Glomerular visceral epithelial cell (primary cell): ENCODE measurements at regions not wholly inside any gene's neighbourhood (a gene's known extent, or its start where the extent isn't known, plus 50 kb on each side); places are given as distances from the start of the nearest gene placed in this dataset.

Experiments
- DNase-seq: peaks from one replicate; pipeline ENCODE4 v3.0.0-alpha.2; 2016; ENCODE audit errors: extremely low spot score

DNA sequence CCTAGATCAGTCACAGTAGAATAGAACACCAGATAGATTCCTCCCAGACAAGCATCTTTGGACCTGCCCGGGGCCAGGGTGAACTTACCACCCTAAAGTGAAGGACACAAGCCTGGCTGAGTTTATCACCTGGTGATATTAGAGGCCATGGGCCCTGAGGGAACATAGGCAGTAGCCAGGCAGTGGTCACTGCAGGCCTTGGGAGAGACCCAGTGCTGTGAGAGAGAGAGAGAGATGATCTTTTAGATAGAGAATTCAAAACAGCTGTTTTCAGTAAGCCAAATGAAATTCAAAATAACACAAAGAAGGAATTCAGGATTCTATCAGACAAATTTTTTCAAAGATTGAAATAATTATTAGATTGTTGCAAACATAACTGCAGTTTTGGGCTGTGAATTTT, 1679.9 kb downstream of the EFNB2 start:
- DNase-seq: no peak

- no peak for DNase-seq
Measured at GRCh38 chr13:104854698-104855097, 1680.8 kb downstream of the EFNB2 start.

DNA sequence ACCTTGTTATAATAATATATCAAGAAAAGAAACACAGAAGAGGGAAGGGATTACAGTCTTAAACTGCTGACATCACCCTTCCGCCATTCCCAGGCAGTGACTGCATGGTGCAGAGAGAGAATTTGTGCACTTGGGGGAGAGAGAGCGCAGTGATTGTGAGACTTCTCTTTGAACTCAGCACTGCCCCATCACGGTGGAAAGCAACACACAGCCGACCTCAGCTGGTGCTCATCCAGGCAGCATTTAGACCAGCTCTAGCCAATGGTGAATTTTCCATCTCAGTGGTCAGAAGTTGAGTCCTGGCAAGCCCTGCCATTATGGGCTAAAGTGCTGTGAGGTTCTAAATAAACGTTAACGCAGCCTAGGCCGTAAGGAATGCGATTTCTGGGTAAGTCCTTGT, 1681.5 kb downstream of the EFNB2 start:
- no peak for DNase-seq

- DNase-seq: no peak
Measured at GRCh38 chr13:104847922-104848321, 1687.5 kb downstream of the EFNB2 start.

DNA sequence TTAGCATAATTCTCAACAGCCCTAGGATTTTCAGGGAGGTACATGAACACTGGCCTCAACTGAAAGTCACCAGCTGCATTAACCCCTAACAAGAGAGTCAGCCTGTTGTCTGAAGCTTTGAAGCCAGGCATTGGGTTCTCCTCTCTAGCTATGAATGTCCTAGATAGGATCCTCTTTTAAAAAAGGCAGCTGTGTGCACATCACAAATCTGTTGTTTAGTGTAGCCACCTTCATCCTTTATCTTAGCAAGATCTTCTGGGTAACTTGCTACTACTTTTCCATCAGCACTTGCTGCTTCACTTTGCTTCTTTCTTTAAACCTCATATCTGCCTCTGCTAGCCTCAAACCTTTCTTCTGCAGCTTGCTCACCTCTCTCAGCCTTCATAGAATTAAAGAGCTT, 1692.1 kb downstream of the EFNB2 start:
- no peak for DNase-seq

DNA sequence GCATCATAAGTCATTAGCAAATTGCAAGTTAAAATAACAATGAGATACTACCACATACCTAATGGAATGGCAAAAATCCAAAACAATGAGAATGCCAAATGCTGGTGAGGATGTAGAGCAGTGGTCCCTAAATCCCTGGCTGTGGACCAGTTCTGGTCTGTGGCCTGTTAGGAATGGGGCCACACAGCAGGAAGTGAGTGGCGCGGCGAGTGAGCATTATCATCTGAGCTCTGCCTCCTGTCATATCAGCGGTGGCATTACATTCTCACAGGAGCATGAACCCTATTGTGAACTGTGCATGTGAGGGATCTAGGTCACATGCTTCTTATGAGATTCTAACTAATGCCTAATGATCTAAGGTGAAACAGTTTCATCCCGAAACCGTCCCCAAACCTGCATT, 1694.4 kb downstream of the EFNB2 start:
- no peak for DNase-seq

DNA sequence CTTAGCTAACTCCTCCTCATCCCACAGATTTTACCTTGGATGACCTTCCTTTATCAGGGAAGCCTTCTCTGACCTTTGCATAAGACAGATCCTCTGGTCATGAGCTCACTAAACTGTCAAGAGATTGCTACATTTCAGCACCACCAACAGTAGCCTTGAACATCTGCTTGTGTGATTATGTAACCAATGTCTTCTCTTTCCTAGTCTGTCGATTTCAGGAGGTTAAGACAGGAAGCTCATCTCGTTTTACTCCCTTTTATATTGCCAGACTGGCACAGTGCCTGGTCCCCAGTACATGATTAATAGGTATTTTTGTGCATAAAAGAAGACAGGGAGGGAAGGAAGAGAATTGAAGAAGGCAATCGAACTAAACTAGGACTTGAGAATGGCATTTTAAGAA, 1697.7 kb downstream of the EFNB2 start:
- no peak for DNase-seq

DNA sequence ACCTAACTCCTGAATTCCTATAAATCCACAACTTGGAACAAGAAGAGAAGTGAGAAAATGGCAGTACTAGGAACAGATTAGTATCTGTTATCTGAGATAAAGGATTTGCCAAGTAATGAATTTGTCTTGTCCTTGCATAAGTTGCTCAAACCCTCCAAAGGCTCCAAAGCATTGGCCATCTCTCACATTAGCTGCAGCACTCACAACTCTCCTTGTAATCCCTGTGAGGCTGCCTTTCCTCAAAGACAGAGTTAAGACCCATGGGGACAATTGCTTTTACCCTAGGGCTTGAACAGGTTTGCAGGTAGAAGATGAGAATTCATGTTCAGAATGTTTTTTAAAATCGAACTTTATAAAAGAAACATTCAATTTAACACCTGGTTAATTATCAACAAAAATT, 1702.2 kb downstream of the EFNB2 start:
- no peak for DNase-seq

DNA sequence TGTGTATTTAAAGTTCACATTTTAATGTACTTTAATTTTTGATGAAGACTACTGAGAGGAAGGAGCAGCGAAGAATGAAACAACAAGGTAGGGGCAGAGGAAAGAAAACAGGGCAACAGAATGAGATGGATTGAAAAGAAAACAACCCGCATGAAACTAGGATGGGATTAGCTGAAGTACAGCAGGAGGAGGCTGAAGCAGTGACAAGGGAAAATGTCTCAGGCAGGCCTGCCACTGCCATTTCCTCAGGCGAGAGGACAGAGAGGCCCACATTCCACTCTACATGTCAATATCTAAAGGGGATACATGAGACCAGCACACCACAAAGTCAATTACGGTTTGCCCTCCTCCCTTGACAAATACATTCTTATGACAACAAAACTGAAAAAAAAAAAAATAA, 1703.2 kb downstream of the EFNB2 start:
- no peak for DNase-seq

DNA sequence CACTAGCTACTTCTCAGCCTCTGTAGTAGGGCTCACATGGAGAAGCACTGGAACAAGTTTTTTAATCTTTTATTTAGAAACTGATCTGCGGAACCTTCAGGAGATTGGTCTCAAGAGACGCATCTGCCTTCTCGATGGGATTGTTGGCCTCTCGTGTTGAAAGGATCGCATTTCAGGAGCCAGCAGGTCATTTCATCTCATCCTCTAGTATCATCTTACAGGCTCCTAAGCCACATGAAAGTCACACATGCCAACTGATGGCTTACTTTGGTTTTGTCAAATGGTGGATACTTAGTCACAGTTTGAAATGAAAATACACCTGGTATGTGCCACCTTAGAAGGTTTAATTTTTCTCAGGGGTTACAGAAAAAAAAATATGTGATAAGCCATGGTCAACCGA, 1703.6 kb downstream of the EFNB2 start:
- DNase-seq: no peak

DNA sequence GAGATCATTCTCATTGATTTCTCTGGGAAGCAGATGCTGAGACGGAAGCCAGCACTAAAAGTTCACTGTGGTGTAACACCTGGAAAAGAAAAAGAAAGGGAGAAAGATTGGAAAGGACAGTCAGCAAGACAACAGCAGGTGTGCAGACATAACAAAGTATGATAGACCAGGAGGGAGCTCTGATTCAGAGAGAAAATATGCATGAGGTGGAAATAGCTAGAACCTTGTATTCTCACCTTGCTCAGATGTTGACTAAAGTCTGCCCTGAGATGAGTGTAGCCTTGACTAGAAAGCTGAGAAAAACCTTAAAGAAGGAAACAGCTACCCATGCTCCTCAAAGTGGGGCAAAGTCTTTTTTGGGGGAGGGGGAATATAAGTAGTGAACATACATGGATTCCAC, 1711.8 kb downstream of the EFNB2 start:
- no peak for DNase-seq

DNA sequence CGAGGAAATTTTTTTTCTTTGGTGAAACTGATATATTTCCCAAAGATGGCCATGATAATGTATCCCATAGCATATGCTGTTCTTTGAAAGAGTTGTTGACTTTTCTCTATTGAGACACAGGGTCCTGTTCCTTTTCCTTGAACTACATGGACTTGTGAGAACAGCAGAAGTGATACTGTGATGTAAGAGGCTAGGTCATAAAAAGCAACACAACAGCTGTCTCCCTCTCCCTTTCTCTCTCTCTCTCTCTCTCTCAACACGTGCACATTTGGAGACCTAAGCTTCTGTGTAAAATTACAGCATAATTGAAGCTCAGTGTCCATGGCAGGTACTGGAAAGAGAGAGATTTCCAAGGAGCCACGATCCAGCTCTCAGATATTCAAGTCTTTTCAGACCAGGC, 1712.4 kb downstream of the EFNB2 start:
- DNase-seq: no peak

GRCh38 chr13:104817271-104817670, 1718.2 kb downstream of the EFNB2 start:
- DNase-seq: no peak

- DNase-seq: no peak
Measured at GRCh38 chr13:104816726-104817125, 1718.7 kb downstream of the EFNB2 start.

DNA sequence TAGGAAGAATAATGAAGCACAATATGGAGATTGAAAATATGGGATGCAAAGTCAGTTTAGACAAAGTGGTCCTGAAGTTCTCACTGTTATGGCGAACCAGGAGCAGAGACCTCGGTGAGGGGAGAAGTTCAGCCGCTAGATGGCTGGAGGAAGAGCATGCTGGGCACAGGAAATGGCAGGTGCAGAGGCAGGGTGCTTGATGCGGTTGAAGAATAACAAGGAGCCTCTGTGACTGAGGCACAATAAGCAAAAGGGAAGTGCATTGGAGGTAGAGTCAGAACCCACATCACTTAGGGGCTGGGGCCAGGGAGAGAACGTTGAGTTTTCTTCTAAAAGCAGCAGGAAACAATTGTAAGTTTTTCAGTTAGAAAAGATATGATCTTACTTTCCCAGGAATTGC, 1725.2 kb downstream of the EFNB2 start:
- DNase-seq: no peak

DNA sequence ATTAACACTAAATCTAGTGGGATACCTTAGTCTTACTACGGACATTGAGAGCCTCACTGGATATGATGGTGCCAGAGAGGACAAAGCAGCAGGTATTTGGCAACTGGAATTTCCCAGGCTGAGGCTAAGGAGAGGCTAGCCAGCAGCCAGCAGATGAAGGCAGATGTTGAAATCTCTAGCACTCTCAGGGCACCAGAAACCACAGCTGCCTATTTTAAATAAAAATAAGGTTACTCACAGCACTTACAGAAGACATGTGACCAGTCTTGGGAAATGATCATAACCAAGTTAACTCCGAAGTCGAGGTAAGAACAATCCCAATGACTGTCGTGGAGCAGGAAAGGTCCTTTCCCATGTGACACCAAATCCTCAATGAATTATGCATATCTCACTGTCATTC, 1726.0 kb downstream of the EFNB2 start:
- DNase-seq: peak; percentile 26

DNA sequence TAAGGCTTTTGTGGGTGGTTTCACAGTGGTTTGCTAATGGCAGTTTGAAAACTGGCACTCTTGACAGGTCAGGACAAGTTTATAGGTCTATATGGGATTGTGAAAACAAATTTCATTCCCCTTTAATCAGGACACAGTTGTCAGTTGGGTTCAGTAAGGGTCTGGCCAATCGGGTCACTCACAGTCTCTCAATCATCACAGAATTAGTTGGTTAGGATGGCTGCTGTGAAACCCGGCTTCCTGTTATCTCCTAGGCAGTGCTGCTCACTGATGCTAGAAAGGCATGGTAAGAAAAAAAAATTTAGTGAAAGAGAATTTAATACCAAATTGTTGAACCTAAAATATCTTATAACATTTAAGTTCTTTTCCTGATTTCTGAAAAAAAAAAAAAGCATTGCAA, 1730.1 kb downstream of the EFNB2 start:
- DNase-seq: no peak

DNA sequence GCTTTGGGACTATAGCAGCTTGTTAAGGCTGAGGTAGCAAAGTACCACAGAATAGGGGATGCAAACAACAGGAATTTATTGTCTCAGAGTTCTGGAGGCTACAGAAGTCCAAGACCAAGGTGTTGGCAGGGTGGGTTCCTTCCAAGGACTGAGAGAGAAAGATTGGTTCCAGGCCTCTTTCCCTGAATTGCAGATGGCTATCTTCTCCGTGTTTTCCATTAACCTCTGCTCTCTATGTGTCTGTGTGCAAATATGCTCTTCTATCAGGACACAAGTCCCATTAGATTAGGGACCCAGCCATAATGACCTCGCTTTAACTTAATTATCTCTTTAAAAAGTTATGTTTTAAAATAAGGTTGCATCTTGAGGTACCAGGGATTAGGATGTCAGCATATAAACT, 1732.9 kb upstream of the SLC10A2 start:
- no peak for DNase-seq

GRCh38 chr13:104798486-104798885, 1732.3 kb upstream of the SLC10A2 start:
- no peak for DNase-seq

DNA sequence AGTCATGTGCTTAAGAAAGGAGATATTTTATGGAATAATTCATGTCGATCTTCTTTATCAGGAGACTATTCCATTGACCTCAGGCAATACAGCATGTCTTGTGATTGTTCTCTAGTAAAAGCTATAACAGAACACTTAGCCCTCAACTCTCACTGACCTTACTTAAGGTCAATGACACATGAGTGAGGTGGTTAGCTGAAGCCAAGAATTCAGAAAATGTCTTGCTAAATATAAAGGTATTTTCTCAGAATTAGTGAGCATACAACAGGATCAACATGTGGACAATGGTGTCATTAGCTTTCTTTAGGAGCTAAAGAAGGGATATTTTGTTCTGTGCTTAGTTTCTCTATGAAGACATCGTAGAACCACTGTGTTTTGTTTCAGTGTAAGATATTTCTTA, 1730.4 kb upstream of the SLC10A2 start:
- no peak for DNase-seq

DNA sequence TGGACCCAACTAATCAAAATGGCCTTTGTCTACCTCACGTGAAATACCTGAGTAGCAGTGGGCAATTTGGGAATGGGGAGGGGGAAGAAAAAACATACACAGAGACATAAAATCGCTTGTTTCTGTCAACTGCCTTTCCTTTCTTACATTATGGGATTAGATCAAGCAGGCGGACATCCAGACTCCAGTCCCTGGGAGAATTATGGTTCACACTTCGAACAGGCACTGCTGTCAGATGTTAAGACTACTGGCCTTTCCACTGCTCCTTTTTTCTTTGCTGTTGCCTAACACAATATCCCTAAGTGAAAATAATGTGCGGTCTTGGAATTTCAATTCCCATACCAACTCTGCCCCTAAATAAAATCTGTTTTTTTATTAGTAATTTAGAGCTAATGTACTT, 1719.7 kb upstream of the SLC10A2 start:
- DNase-seq: no peak

DNA sequence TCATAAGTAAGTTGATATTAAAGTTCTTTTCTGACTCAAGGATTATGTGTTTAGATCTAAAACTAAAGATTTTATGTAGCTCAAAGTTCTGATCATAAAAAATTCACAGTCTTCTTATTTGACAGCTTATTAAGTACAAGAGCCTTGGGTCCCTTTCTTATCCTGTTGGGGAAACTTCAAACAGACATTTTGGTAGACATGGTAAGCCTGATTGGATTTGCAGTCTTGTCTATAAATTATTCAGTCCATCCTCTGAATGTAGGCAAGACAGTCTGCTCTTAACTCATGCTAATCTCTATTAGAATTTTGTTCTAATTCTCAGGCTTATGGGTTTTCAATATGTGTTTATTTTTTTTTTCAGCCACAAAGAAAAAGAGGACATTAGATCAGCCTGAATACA, 1718.7 kb upstream of the SLC10A2 start:
- no peak for DNase-seq

DNA sequence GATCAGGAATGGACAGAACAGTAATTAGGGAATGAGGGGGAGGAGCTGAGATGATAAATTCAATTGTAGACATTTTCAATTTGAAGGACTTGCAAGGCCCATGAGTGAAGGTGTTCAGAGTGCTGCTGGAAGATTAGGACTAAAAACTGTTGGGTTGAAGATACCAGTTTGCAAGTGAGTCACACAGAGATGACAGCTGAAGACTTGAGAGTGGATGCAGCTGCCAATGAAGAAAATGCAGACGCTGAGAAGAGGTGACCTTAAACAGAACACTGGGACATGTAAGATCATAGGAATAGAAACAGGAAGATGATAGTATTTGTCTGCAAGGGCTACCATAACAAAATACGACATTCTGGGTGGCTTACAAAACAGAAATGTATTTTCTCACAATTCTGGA, 1716.5 kb upstream of the SLC10A2 start:
- no peak for DNase-seq

GRCh38 chr13:104779311-104779993, 1713.2 kb upstream of the SLC10A2 start:
- DNase-seq: no peak
